Keratinocyte (primary cell): ENCODE measurements at regions not wholly inside any gene's neighbourhood (a gene's known extent, or its start where the extent isn't known, plus 50 kb on each side); places are given as distances from the start of the nearest gene placed in this dataset.

Experiments used
- EZH2 ChIP-seq: IDR thresholded peaks from one replicate; pipeline ENCODE4 v1.6.1; 2012; ENCODE audit warnings: inconsistent platforms, mild to moderate bottlenecking, low read length, moderate library complexity
- TF ChIP-seq, protein P1 (sequence below), 3 experiments: IDR thresholded peaks in 1 of 3; conservative IDR thresholded peaks in 1 of 3; optimal IDR thresholded peaks in 1 of 3; 2 replicates in 2 of 3; 3 replicates in 1 of 3; pipeline versions ENCODE3 to v1.5.1; 2011; ENCODE audit warnings: low read length in 3 of 3, mild to moderate bottlenecking in 3 of 3, moderate library complexity in 2 of 3, control low read depth in 1 of 3, inconsistent platforms in 1 of 3; ENCODE audit not compliant: insufficient read depth in 2 of 3; ENCODE audit errors: extremely low read depth in 1 of 3

DNA sequence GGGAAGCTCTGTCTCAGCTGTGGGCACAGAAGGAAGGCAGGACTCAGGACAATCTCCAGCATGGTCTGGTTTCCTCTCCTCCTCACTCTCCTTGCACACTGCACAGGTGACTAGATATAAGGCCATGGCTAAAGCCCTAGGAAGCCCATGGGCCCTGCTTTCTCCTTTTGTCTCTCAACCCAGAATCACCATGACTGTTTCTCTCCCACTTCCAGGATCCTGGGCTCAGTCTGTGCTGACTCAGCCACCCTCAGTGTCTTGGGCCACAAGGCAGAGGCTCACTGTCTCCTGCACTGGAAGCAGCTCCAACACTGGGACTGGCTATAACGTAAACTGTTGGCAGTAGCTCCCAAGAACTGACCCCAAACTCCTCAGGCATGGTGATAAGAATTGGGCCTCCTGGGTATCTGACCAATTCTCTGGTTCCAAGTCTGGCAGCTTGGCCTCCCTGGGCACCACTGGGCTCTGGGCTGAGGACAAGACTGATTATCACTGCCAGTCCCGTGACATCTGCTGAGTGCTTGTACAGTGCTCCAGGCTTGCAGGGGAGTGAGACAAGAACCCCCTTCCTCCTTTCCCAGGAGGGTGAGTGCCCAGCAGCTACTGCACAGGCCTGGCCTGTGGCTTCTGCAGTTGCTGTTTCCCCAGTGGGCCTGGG is 104.0 kb upstream of the TOP3B start:
- TF ChIP-seq, protein P1, sequence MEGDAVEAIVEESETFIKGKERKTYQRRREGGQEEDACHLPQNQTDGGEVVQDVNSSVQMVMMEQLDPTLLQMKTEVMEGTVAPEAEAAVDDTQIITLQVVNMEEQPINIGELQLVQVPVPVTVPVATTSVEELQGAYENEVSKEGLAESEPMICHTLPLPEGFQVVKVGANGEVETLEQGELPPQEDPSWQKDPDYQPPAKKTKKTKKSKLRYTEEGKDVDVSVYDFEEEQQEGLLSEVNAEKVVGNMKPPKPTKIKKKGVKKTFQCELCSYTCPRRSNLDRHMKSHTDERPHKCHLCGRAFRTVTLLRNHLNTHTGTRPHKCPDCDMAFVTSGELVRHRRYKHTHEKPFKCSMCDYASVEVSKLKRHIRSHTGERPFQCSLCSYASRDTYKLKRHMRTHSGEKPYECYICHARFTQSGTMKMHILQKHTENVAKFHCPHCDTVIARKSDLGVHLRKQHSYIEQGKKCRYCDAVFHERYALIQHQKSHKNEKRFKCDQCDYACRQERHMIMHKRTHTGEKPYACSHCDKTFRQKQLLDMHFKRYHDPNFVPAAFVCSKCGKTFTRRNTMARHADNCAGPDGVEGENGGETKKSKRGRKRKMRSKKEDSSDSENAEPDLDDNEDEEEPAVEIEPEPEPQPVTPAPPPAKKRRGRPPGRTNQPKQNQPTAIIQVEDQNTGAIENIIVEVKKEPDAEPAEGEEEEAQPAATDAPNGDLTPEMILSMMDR (optimal IDR thresholded peaks at IDR 0.05 in 1 of 3, IDR thresholded peaks at IDR 0.05 in 1 of 3, conservative IDR thresholded peaks at IDR 0.05 in 1 of 3; ENCODE audit: extremely low read depth in 1 of 3, insufficient read depth in 2 of 3, low read length in 3 of 3) = no peak
- TF ChIP-seq EZH2 = no peak
